ENCODE measurements at regions not wholly inside any gene's neighbourhood (a gene's known extent, or its start where the extent isn't known, plus 50 kb on each side); places are given as distances from the start of the nearest gene placed in this dataset.

DNA sequence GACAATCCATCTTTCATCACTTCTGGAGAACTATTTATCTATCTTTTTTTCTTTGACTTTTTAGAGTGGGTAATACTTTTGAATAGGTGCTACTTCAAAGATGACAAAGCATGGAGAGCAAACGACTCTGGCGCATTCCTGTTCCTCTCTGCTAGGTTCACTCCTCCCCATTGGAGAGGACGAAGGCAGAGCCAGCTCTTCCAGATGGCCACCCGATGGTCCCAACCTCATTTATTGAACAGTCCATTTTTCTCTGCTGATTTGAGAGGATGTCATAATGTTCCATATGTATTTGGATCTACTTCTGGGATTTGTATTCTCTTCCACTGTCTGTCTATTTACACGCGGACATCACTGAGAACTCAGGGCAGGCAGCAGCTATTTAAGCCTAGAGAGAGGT, 284.3 kb upstream of the CXCR4 start:
- no peak for DNase-seq (ENCODE audit: low spot score)

DNA sequence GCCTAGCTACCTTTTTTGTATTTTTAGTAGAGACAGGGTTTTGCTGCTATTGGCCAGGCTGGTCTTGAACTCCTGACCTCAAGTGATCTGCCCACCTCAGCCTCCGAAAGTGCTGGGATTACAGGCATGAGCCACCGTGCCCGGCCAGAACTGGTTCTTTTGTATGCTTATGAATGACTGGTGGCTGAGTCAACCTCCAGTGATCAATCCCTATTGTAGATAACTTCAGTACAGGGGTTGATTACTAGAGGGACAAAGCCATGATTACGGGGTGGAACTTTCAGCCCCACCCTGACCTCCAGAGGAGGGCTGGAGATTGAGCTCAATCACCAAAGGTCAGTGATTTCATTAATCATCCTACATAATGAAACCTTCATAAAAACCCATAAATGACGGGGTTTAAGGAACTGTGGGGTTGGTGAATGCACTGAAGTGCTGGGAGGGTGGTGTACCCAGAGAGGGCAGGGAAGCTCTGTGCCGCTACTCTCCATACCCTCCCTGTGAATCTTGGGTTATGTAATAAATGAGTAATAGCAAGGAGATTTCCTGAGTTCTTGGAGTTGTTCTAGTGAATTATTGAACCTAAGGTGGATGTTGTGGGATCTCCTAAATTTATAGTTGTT, 281.8 kb upstream of the CXCR4 start:
- DNase-seq (ENCODE audit: low spot score), result no peak

DNA sequence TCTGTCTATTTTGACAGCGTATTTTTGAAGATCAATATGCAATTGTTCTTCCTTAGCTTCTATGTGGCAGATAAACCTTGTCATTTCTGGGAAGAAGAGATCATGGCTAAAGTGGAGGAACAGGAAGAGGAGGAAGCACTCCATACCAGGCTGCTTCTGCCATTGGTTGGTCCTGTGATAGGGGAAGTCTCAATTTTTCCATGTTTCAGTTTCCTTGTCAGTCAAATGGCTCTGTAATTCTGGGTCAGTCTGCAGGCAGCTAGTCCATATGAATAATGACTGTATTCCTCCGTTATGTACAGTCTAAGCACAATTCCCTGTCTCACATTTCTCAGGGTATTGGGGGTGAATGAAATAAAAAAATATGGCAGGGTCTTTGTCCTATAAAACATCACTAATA, 277.6 kb upstream of the CXCR4 start:
- no peak for DNase-seq (ENCODE audit: low spot score)

DNA sequence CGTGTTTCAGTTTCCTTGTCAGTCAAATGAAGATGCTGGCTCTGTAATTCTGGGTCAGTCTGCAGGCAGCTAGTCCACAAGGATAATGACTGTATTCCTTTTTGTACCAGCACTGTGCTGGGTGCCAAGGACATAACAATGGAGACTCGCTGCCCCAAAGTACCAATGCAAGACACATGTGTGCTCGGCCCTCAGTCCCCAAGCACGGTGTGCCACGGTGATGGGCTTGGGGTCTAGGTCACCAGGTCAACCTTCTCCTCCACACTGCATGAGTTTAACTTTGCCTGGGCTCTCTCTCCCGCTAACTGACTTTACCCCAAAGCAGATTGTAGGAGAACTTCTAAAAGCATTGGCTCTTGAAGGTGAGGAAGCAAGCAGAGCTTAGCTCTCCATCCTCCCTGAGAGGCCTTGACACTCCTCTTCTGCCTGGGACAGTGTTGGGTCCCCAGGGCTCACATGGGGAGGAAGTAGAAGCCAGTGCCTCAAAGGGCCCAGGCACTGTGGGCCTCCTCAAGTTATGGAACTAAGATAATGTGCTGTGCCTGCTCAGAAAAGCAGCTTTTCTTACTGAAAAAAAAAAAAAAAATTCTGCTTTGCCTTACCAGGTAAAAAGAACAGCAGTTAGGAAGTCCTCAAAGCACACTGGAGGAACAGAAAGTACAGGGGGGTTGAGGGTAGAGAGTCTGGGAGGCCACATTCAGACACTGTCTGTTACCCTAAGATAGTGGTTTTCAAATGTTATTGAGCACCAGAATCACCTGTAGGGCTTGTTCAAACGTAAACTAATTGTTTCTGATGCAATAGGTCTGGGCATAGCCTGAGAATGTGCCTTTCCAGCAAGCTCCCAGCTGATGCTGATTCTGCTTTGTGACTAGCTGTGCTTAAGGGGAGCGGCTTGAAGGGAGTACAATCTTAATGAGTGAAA, 276.4 kb upstream of the CXCR4 start:
- DNase-seq (ENCODE audit: low spot score), result no peak

DNA sequence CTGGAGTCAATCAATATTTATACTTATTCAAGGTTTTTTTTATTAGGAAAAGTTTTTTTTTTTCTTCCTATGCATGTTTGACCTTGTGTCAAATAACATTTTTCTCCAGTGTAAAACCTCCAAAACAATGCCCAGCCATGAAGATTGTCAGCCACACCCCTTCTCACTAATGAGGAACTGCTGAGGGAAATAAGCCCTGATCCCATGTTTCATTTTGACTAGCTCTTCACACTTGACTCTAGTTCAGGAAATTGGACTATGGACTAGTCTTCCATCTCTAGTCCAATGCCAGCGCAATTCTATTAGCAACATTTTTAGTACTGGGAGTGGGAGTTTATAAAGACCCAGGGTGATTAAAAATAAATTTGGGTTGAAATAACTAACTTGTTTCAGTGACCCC, 275.6 kb upstream of the CXCR4 start:
- DNase-seq (ENCODE audit: low spot score), result no peak

DNA sequence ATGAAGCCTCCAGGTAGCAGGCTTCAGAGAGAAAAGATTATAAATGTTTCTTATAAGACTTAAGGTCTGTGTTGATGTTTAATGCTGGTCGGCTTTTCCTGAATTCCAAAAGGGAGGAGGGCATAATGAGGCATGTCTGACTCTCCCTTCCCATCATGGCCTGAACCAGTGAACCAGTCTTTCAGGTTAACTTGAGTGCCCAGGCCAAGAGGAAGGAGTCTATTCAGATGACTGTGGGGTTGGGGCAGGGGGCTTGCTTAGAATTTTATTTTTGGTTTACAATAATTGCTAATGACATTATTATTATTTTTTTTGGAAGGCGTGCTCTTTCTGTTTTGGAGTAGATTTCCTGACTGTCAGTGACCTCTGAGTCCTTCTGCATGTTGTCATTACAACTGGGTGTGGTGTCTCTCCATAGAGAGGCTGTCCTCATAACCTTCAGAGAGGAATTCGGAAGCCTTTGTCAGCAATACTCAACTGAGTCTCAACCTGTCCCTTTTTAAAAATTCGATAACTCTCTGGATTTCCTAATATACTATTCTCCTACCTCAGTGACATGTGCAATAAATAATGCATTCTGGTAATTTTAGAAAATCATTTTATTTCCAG, 275.1 kb upstream of the CXCR4 start:
- no peak for DNase-seq (ENCODE audit: low spot score)

DNA sequence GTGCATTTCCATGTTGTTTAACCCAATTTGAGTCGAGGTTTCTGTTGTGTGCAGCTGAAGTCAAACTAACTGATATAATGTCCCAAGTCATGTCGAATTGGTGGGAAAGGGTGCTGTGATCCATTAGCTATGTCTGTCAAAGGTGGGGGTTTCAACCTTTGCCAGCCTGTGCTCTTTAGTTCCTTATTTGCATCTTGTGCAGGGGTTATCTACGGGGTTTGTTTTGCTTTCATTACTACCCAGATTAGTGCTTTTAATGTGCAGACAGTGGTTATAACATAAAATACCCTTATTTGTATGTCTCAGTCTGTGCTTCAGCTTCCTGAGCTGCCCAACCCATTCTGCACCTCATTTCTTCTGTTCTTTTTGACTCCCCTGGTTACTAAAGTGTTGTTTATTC, 271.9 kb upstream of the CXCR4 start:
- DNase-seq (ENCODE audit: low spot score), result no peak

DNA sequence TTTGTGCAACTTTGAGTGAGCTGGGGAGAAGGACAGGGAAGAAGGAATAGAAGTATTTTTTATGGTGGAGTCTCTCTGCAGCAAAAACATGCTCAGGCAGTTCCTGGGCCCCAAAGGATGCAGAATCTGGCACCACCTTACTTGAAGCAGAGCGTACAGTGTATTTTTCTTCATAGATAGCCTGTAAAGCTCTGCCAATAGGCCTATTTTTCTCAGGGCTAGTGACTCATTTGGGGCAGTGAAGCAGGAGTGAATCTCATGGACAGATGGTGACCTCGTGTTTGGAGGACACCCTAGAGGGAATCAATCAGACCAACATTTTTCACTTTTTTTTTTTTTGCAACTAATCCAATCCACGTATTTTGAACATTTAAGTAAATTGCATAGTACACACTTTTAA, 268.1 kb upstream of the CXCR4 start:
- DNase-seq (ENCODE audit: low spot score), result no peak

DNA sequence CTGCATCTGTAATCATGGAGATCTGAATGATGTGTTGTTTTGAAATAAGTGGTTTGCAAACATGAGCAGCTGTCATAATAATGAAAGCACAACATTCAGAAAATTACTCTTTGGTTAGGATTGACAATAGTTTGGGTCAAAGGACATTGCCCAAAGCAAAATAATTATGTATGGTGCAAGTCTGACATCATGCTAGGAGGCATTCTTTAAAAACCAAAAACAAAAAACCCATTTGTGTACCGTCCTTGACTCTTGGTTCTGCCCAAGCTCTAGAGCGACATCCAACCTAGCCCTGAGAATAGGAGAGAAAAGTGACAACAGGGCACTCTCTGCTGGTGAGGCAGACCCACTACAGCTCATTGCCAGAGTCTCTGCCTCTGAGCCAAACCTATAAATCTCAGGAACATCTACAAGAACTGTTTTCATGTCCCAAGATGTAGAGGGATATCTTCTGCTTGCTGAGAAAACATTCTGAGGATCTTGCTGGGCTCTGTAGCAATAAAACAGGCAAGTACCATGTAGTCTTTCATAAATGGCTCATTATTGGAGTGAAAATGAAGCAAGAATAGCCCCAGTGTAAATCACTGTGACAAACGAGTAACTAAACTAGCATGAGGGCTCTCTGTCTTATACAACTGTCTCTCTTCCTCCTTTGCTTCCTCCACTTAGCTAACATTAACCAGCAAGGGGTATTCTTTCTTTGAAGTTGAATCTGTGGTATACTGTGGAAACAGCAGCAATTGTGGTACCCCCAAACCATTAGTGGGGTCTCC, 266.8 kb upstream of the CXCR4 start:
- no peak for DNase-seq (ENCODE audit: low spot score)

DNA sequence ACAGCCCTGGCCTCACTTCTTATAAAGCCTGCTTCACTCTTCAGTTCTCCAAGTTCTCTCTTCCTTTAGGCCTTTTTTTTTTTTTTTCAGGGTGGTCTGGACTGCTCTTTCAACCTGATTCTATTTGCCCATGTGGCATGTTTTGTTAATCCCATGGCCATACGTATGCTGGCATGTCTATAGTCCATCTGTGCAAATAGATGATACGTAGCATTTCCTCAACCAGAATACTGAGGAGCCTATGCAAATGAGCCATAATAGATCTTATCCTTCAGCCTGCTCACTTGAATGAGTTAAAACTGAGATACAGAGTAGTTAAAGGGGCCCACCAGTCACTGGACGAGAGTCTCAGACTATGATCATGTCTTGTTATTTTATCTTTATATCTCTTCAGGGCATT, 265.2 kb upstream of the CXCR4 start:
- no peak for DNase-seq (ENCODE audit: low spot score)

DNA sequence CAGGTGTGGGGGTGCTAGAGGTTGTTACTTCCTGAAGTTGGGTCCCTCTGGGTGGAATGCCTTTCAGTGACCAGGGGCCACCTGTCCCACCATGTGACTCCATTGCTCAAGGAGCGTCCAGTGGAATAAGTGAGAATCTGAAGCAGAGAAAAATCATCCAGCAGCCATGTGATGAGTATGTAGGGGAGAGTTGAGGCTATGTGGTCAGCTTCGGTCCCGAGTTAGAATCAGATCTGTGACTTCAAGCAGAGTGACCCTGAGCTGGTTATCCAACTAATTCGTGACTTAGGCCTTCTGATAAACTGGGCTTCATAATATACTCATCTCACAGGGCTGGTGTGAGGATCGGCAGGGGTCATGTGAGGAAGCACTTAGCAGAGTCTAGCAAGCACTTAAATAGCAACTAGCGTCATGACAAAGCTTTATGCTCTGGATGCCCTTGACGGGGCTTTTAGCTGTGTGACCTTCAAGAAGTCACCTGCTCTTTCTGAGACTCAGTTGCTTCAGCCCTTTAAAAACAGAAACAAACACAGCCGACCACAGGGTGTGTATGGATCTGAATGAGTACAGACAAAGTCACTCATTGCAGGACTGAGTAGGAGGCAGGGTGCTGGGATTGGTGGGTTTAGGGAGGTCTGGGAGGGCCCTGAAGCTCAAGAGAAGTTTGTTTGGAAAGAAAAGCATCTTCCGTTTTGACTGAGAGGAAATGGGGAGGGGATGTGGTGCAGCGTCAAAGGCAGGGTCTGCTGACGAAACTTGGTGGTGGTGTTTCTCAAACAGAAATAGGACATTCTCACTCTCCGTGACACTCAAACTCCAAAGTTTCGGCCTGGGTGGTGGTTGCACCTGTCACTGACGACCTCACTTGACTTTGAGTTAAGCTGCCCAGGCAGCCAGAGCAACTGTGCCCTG, 264.0 kb upstream of the CXCR4 start:
- no peak for DNase-seq (ENCODE audit: low spot score)

DNA sequence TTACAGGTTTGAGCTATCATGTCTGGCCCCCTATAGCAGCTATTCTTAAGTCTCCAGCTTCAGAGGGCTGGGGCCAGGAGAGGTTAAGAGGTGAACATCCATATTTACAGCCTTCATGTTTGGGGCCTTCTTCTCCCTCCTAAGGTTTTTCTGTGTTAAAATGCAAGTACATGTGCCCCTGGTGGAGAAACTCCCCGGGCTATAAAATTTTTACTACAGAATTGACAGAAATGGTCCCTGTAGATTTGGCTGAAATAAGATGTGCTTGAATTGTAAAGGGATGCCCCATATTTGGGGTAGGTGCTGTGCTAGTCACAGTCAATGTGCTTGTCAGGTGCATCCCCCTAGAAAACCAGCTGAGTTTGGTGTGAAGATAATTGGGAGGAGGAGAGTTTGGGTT, 263.3 kb upstream of the CXCR4 start:
- no peak for DNase-seq (ENCODE audit: low spot score)

DNA sequence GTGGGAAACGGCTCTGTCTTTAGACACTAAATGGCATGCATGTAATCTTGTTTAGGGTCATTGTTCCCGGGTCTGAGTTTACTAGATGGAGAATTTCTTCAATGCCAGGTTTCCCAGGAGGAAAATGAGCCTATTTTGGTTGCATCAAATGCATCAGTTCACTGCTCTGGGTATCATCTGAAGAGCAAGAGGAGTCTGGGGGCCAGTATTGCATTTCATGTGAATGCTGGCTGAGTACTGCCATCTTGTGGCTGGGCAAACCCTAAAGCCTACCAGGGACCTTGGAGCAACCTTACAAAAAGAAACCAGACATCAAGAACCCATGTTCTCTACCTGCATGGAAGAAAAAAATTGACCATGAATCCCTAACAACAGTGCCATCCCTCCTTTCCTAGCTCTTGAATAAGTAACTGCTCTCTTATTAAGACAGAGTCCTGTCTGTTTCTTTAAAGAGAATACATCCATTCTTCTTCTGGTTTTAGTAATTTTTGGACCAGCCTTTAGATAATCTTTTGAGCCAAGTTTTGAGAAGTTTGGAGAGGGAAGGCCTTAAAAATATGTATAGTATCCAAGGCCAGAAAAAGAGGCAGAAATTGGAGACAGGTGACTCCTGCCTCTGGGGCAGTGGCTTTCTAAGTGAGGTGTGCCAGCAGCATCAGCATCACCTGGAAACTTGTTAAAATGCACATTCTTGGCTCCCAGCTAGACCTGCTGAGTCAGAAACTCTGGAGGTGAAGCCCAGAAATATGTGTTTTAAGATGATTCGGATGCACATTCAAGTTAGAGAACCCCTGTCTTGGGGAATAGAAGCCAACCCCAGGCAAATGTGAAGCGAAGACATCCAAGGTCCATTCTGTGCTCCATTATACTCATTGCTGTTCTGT, 261.0 kb upstream of the CXCR4 start:
- DNase-seq (ENCODE audit: low spot score), result no peak

DNA sequence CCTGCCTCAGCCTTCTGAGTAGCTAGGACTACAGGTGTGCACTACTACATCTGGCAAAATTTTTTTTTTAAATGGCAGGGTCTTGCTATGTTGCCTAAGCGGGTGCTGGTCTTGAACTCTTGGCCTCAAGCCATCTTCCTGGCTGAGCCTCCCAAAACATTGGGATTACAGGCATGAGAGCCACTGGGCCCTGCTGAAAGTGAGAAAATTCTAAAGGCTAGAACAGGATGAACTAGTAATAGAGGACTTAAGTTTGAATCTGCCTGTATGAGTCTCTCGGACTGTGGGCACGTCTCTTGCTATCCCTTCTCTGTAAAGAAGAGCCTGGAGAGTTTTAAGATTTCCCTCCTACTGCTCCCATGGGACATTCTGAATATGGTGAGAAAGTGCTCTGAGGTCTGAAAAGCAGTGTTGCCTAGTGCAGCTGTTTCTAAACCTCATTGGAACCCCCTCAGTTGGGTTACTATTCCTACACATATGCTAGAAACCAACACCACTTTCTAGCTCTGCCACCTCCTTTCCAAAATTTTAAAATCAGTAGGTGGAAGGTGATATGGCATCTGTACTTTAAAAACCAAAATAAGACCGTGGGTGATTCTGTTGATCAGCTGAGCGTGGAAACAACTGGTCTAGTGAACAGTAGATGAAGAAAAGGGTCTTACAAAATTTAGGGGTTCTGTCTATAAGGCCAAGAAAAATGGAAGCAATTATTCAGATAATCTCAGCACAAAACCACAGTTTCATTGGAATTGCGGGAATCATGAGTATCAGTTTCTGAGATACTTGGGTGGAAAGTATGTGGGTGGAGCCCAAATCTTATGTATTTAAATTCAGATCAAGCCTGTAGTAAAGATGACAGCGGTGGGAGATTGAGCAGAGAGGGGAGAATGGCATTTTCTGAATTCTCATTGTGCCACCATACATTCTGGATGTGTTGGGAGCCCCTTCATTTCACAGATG, 259.8 kb upstream of the CXCR4 start:
- DNase-seq (ENCODE audit: low spot score), result no peak

DNA sequence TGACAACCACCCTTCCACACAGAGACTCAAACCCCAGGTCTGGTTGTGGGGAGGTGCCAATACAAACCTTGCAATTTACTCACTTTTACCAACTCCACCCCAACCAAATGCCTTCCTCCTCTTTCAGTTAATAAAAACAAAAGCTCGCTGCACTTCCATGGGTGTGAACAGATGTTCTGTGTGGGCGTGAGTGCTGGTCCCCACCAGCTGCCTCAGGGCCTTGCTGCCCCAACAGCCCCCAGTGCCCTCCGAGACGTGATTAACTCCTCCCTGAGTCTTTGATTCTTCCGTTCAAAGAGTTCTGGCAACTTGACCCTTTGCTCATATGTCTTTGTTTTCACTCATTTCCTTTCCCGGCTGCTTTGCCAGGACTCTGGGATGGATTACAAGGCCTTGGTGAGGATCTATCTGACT, 258.9 kb upstream of the CXCR4 start:
- DNase-seq (ENCODE audit: low spot score), result no peak

DNA sequence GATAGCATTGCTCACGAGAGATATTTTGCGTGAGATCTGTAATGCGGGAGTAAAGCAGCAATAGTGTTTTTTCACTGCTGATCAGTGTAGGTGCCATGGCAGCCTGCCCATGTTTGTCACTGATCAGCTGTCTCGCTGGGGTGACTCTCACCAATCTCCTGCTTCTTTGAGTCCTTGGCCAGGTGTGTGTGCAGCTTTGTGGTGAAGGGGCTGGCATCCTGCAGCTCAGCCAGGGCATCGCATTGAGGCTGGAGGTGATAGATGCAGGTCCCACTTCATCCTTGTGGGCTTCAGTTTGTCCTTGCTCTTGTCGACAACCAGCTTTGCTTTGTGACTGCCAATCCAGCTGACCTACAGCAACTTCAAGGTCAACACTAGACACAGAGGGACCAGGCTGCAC, 258.3 kb upstream of the CXCR4 start:
- DNase-seq (ENCODE audit: low spot score), result no peak

DNA sequence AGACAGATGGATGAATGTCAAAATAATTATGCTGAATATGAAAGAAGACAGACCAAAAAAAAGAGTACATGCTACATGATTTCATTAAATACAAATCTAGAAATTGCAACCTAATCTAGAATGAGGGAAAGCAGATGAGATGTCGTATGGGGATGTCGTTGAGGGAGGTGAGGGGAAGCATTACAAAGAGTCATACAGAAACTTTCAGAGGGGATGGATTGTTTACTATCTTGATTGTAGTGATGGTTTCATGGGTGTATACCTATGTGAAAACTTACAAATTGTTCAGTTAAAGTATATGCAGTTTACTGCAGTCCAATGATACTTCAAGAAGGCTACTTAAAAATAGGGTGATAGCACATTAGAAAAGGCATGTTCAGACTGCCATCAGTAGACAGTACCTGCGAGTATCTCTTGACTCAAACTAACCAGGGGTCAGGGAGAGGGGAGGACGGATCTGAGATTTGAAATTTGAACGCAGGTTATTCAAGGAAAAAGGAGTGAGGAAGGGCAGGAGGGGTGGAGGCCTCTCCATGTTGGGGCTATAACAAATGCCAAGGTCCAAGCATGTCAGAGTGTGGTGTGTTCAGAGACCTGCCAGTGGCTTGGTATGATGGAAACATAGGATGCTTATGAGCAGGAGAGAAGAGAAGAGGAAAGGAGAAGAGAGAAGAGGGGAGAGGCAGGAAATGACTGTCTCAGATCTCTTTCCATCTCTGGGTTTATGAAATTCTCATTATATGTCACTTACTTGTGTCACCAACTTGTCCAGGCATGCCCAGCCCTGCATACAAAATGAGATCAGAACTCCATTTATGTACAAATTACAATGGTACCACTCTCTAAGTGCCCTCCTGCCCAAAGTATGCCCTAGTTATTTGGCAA, 257.3 kb upstream of the CXCR4 start:
- no peak for DNase-seq (ENCODE audit: low spot score)

DNA sequence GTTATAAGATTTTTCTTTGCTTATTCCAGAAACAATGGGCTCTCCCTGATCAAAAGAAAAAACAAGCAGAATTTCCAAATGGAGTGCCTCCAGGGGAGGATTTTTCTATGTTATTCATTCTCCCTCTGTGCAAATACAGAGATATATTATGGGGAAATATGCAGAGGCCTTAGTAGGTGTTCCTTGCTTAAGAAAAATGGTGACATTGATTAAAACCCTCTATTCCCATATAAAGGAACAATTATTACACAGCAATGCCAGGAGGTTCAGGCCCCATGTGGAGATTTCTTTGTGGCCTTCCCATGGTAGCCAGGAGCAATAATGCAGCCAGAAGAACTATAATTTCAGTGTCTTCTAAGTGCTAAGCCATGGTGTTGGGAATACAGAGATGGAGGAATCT, 255.9 kb upstream of the CXCR4 start:
- no peak for DNase-seq (ENCODE audit: low spot score)

Measured in left forelimb (tissue), 1 donor.